VCaP (cell line): ENCODE measurements at regions not wholly inside any gene's neighbourhood (a gene's known extent, or its start where the extent isn't known, plus 50 kb on each side); places are given as distances from the start of the nearest gene placed in this dataset.

Experiments used
- H3K27ac ChIP-seq: fragments of 450-650 bp; 2 replicates; pipeline ENCODE4 v1.5.1; 2017
- CTCF ChIP-seq: fragments of 450-650 bp; conservative IDR thresholded peaks from 2 replicates; pipeline ENCODE4 v1.5.1; 2017; ENCODE audit warnings: mild to moderate bottlenecking, moderate library complexity

GRCh38 chrX:45788315-45788714, 587.6 kb upstream of the DIPK2B start:
- TF ChIP-seq CTCF, result no peak
- no peak overlapping the region for H3K27ac ChIP-seq

- no peak for TF ChIP-seq CTCF
- H3K27ac ChIP-seq, result no peak overlapping the region
Measured at GRCh38 chrX:45784590-45784989, 583.9 kb upstream of the DIPK2B start.

- no peak for TF ChIP-seq CTCF
- no peak overlapping the region for H3K27ac ChIP-seq
Measured at GRCh38 chrX:45783002-45783401, 582.3 kb upstream of the DIPK2B start.

GRCh38 chrX:45781901-45782553, 581.4 kb upstream of the DIPK2B start:
- no peak overlapping the region for H3K27ac ChIP-seq
- peak; percentile 54 for TF ChIP-seq CTCF

- no peak for TF ChIP-seq CTCF
- no peak overlapping the region for H3K27ac ChIP-seq
Measured at GRCh38 chrX:45778616-45779015, 577.9 kb upstream of the DIPK2B start.

GRCh38 chrX:45777366-45777765, 576.7 kb upstream of the DIPK2B start:
- TF ChIP-seq CTCF, result no peak
- H3K27ac ChIP-seq, result no peak overlapping the region

GRCh38 chrX:45775468-45775867, 574.8 kb upstream of the DIPK2B start:
- no peak overlapping the region for H3K27ac ChIP-seq
- TF ChIP-seq CTCF, result no peak
